ENCODE measurements at regions not wholly inside any gene's neighbourhood (a gene's known extent, or its start where the extent isn't known, plus 50 kb on each side); places are given as distances from the start of the nearest gene placed in this dataset.

DNA sequence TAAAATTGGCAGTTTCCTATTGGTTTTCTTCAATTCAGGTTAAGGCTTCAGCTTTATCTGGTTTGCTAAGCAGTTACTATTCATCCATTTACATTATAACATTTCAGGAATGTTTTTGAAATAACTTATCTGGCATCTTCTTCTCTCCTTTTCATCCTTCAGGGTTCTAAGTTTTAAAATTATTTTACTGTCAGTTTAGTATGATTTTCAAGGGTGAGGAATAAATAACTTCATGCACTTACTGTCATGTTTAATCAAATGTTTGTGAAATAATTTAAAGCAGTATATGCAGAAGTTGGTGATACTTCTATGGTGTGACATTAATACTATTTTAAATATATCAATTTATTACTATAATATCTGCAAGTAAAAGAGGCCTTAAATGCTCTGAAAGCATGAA, 338.1 kb upstream of the MMS22L start:
- DNase-seq, result no peak

GRCh38 chr6:97626671-97627441, 343.8 kb upstream of the MMS22L start:
- DNase-seq, result peak; percentile 72

DNA sequence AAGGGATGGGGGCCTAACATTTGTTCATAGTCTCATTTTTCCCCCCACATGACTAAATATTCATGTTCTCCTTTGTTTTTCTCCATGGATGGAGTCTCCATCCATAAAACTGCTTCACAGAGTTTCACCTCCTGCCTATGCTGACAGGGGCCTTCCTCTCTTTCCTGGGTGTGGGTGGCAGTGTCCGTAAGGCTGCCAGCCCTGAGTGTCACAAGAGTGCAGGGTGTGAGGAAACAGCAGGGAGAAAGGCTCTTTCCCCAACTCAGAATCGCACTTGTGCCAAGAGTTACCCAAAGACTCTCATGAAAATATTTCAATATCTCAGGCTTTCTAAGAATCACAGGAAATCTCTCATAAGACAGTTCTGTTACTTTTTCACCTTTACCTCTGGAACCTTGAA, 346.2 kb upstream of the MMS22L start:
- DNase-seq, result no peak

DNA sequence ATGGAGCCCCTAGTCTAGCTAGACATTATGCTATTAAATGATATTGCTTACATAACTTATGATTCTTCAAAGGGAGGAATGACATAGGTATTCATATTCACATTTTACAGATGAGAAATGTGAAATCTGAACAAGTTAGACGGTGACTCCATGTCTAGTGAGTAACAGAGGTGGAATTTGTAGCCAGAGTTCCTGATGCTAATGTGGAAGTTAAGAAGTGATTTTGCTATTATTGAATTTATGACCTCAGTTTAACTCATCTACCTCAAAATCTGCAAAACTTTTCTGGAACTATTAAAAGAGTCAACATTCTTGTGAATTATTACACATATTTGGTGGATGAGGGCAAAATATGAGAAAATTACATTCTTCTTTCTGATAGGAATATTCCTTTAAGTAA, 347.6 kb upstream of the MMS22L start:
- no peak for DNase-seq

DNA sequence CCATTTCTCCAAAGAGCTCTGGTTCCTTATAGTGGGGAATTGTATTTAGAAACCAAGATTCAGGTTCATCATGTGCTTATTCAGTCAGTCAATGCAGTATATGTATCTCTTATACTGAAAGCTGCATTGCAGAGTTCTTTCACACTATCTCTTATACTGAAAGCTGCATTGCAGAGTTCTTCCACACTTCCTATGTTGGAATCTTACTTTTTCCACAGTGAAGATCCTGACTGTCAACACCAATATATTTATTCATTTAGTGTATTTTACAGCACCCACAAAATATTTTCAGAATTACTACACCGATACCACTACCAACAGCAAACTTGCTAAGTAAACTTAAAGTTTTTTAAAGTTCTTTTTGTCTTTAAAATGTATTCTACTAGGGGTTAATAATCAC, 349.3 kb upstream of the MMS22L start:
- DNase-seq, result no peak

GRCh38 chr6:97639702-97640101, 356.7 kb upstream of the MMS22L start:
- DNase-seq, result no peak

GRCh38 chr6:97644353-97644752, 361.3 kb upstream of the MMS22L start:
- DNase-seq, result no peak

DNA sequence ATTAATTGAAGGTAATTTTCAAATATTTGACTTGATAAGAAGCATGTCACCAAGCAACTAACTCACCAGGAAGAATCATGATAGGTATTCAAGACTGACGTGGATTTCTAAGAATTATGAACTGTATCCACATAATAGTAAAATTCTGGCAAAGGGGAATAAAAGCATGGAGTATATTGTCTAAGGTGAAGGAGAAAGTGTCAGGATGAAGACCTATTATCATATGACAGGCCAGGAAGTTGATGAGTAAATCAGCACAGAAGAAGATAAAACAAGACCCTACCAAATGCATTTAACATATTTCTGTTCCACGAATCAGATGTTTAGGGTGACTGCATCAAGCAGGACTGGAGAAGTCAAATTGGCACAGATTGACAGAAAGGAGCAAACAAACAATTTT, 362.7 kb upstream of the MMS22L start:
- no peak for DNase-seq

GRCh38 chr6:97653076-97653475, 370.1 kb upstream of the MMS22L start:
- no peak for DNase-seq

GRCh38 chr6:97653517-97653916, 370.5 kb upstream of the MMS22L start:
- DNase-seq, result no peak

- no peak for DNase-seq
Observed at GRCh38 chr6:97654674-97655073, 371.7 kb upstream of the MMS22L start.

- DNase-seq, result peak; percentile 58
Observed at GRCh38 chr6:97656236-97656635, 373.2 kb upstream of the MMS22L start.

DNA sequence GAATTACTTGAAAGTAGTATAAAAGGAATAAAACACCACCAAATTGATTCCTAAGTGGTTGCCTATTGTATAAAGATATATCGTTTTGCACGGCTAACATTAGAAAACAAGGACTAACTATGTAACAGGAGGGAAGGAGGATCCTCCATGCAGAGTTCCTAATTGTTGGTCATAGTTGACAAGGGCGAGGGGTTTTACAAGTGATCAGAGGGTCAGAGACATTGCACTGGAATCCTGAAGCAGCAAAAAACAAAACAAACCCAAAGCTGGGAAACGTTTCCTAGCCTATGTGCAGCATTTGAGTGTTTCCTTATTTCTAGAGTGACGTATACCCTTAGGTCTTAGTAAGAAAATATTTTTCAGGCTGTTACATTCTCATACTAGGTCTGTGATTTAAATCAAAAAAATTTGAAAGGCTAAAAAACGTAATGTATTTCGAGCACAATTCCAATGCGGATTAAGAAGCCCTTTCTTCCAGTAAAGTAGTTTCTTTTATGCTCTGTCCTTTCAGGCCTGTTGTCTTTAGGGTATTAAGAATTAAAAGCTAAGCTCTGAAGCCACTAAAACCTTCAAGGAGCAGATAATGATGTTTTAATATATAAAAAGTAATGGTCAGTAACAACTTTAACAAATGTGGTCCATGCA, 373.8 kb upstream of the MMS22L start:
- DNase-seq, result no peak

GRCh38 chr6:97658090-97658489, 375.1 kb upstream of the MMS22L start:
- DNase-seq, result no peak

- DNase-seq, result no peak
Observed at GRCh38 chr6:97663252-97663651, 380.2 kb upstream of the MMS22L start.

DNA sequence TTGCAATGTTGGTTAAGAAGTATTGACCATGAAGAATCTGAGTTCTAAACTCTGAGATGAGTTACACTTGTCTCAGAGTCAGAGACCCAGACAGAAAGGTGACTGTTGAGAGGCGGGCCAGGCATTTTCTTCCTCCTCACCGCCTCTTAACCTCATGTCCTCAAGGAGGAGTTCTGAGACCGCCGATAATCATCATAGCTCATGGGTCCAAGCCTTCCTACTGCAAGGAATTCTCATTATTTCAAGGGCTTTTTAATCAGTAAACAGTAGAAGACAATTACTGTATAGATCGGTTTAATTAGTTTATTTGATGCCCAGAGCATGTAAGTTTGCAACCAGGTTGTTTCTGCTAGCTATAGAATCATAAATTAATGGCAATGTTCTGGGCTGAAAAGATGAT, 382.4 kb upstream of the MMS22L start:
- DNase-seq, result peak; percentile 68

DNA sequence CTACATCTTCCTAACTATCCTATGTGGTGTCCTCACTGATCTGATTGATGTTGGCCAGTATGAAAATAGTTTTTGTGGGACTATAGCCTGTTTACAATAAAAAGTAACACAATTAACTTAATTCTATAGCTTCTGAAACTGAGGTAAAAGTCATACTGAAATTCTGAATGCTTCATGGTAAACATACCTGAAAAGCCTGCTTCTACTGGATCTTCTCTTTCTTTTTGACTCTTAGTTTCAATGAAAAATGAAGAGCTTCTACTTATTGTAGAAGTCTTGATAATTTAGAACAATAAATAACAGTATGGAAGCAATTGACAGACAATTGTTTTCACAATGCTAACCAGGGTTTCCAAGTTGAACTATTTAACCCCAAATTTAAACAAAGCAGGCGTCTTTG, 383.9 kb upstream of the MMS22L start:
- no peak for DNase-seq

GRCh38 chr6:97668716-97669115, 385.7 kb upstream of the MMS22L start:
- DNase-seq, result peak; percentile 88

DNA sequence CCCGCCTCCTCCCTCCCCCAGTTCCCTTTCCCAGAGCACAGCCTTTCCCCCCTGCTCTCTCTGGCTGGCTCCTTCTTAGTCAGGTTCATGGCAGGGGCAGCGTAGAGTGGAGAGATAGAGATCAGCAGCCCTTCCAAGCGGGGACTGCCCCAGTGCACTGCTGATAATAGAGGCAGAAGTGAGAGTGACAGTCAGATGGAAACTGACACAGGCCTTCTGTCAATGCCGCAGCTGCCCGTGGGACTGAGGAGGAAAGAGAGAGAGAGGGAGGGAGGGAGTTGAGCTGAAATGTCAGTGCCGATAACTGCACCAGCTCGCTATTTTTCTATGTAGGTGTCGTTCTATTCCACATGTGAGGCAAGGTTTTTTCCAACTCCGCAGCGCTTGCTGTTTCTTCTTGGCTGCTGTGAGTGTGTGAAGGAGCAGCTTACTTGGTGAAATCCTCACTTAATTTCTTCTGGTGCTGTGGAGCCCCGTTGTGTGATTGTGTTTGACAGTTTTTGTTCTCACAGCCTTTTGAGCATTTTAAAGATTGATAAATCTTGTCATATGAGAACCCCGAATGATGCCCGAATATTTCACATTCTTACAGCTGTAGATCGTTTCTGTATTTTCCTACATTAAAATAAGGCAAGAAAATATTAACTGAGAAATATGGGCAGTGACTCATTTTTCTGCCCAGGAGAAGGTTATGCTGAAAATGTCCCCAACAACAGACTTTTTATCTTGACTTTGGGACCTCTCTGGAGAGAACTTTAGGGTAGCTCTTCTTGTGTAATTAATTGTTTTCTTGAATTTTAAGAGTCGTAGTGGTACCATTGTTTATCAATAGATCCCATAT, 386.4 kb upstream of the MMS22L start:
- peak; percentile 93 for DNase-seq

DNA sequence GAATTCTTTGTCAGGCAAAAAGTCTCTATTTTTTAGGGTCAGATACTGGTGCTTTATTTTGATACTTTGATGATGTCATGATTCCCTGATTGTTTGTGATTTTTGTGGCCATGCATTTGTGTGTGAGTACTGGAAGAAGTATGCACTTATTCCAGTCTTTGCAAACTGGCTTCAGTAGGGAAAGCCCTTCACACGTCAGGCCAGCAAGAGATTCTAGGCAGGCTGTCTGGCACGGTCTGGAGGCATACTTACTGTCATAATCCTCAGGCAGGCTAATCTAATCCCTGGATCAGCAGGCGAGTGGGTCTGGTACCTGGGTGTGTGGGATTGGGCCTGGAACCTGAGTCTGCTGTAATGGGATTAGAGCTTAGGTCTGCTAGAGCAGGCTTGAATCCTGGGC, 391.8 kb upstream of the MMS22L start:
- no peak for DNase-seq

GRCh38 chr6:97677626-97678025, 394.6 kb upstream of the MMS22L start:
- DNase-seq, result no peak

DNA sequence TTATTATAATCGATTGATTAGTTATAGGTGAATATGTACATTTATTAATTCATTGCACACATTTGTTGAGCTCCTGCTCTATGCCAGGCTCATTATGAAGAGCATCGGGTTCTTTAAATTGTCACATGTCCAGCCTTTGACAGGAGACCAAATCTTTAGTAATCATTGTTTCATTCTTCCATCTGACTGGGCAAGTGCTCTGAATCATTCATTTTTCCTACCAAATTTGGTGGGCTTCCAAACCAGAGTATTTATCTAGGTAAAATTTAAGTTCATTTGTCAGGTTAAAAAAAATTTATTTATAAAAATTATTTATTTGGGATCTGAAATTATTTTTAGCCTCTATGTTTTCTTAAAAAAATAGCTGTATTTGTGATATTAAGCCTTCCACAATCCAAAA, 404.9 kb upstream of the MMS22L start:
- DNase-seq, result no peak

DNA sequence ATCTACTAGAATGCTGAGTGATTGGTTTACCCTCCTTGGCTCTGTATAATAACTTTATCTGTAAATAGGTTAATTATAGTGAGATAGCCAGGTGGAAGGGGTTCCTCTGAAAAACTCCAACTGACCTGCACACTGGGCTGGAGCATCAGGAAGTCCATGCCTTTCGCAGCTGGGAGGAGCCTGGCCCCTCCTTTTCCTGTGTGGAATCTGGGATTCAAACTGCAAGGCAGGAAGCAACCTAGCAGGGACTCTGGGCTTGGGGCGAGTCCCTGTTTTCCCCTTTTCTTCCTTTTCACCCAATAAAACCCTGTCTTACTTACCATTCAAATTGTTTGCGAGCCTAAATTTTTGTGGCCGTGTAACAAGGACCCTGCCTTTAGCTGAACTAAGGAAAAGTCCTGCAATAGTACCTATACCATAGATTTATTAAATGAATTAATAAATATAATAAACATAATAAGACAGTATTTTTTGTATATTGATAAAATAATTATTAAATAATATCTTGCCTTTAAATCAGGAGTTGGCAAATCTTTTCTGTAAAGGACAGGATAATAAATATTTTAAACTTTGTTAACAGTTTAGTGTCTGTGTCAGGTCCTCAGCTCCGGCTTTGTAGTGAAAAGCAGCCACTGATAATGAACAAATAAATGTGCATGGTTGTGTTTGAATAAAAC, 406.2 kb upstream of the MMS22L start:
- DNase-seq, result no peak

All from eye (tissue), 1 donor.